ENCODE measurements at regions not wholly inside any gene's neighbourhood (a gene's known extent, or its start where the extent isn't known, plus 50 kb on each side); places are given as distances from the start of the nearest gene placed in this dataset.

DNA sequence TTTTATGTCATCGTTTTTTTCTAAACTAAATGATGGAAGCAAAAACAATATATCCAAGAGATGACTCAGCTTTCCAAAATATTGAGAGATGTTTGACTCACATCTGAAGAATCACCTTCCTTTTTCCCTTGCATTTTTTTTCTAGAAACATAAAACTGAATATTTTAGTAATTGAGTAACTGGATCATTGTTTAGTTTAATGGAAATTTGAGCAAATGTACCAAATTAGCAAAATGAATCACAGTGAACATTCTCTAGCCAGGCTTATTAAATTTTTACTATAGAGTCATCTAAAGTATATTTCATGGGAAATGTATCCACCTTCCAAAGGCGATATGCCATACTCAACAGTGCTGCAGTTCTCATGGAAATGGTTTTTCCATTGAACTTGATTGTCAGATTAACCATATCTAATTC lies 145.5 kb downstream of the TENT5A start:
- no peaks in the 10 kb centered on the region for H3K9me3 ChIP-seq (ENCODE audit: low read length)
- no peak overlapping the region for H3K4me2 ChIP-seq (ENCODE audit: low read length)
- no peak overlapping the region for H3K27ac ChIP-seq (ENCODE audit: low read length)
- no peak overlapping the region for H2AFZ ChIP-seq (ENCODE audit: low read depth, low read length)
- TF ChIP-seq MXI1 (conservative IDR thresholded peaks at IDR 0.05; ENCODE audit: poor library complexity, severe bottlenecking), result no peak
- TF ChIP-seq, protein P1, sequence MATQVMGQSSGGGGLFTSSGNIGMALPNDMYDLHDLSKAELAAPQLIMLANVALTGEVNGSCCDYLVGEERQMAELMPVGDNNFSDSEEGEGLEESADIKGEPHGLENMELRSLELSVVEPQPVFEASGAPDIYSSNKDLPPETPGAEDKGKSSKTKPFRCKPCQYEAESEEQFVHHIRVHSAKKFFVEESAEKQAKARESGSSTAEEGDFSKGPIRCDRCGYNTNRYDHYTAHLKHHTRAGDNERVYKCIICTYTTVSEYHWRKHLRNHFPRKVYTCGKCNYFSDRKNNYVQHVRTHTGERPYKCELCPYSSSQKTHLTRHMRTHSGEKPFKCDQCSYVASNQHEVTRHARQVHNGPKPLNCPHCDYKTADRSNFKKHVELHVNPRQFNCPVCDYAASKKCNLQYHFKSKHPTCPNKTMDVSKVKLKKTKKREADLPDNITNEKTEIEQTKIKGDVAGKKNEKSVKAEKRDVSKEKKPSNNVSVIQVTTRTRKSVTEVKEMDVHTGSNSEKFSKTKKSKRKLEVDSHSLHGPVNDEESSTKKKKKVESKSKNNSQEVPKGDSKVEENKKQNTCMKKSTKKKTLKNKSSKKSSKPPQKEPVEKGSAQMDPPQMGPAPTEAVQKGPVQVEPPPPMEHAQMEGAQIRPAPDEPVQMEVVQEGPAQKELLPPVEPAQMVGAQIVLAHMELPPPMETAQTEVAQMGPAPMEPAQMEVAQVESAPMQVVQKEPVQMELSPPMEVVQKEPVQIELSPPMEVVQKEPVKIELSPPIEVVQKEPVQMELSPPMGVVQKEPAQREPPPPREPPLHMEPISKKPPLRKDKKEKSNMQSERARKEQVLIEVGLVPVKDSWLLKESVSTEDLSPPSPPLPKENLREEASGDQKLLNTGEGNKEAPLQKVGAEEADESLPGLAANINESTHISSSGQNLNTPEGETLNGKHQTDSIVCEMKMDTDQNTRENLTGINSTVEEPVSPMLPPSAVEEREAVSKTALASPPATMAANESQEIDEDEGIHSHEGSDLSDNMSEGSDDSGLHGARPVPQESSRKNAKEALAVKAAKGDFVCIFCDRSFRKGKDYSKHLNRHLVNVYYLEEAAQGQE (IDR thresholded peaks at IDR 0.05; ENCODE audit: borderline replicate concordance), result no peak
- TF ChIP-seq POLR2AphosphoS5 (IDR thresholded peaks at IDR 0.05), result no peak
- TF ChIP-seq TAF1 (IDR thresholded peaks at IDR 0.05; ENCODE audit: low read depth), result no peak
- TF ChIP-seq RAD21 (conservative IDR thresholded peaks at IDR 0.05), result no peak
- no peak overlapping the region for H3K9ac ChIP-seq (ENCODE audit: low read length)
- no peaks in the 10 kb centered on the region for H3K79me2 ChIP-seq (replicated peaks; ENCODE audit: insufficient read depth, low read length)
- H3K4me3 ChIP-seq (ENCODE audit: low read length), result no peak overlapping the region
- no peaks in the 10 kb centered on the region for H3K36me3 ChIP-seq (ENCODE audit: insufficient read depth, low read length)
- H3K27me3 ChIP-seq (ENCODE audit: insufficient read depth, low read depth, low read length), result no peaks in the 10 kb centered on the region
- H3F3A ChIP-seq (ENCODE audit: insufficient read depth, low read length, poor library complexity, severe bottlenecking), result no peaks in the 10 kb centered on the region
- H3K9me2 ChIP-seq (ENCODE audit: insufficient read depth, low read length), result no peaks in the 10 kb centered on the region
- no peaks in the 10 kb centered on the region for H4K20me1 ChIP-seq (ENCODE audit: insufficient read depth)

DNA sequence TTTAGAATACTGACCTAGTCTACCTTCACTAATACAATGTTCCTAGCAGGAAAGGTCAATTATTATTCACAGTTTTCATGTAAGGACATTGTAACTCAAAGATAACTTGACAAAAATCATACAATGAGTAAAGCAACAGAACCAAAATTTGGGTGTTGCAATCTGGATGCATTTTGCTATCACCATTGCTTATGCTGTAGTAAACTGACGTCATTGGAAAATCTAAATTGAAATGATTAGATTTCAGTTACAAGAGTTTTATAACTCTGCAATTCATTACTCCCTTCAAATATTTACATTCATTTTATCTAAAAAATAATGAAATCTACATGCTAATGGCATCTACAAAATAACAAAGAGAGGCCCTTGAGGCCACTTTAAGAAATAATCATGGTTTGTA lies 147.0 kb downstream of the TENT5A start:
- no peak overlapping the region for H3K27ac ChIP-seq (ENCODE audit: low read length)
- no peaks in the 10 kb centered on the region for H4K20me1 ChIP-seq (ENCODE audit: insufficient read depth)
- no peak overlapping the region for H3K9ac ChIP-seq (ENCODE audit: low read length)
- H3F3A ChIP-seq (ENCODE audit: insufficient read depth, low read length, poor library complexity, severe bottlenecking), result no peaks in the 10 kb centered on the region
- no peaks in the 10 kb centered on the region for H3K9me3 ChIP-seq (ENCODE audit: low read length)
- H3K27me3 ChIP-seq (ENCODE audit: insufficient read depth, low read depth, low read length), result no peaks in the 10 kb centered on the region
- no peak overlapping the region for H3K4me3 ChIP-seq (ENCODE audit: low read length)
- no peaks in the 10 kb centered on the region for H3K36me3 ChIP-seq (ENCODE audit: insufficient read depth, low read length)
- no peak overlapping the region for H3K4me2 ChIP-seq (ENCODE audit: low read length)
- no peak overlapping the region for H2AFZ ChIP-seq (ENCODE audit: low read depth, low read length)
- no peak for TF ChIP-seq POLR2AphosphoS5 (IDR thresholded peaks at IDR 0.05)
- TF ChIP-seq EZH2 (IDR thresholded peaks at IDR 0.05; ENCODE audit: borderline replicate concordance, insufficient read depth, low read length, poor library complexity, severe bottlenecking), result no peak
- TF ChIP-seq EP300 (conservative IDR thresholded peaks at IDR 0.05; ENCODE audit: poor library complexity, severe bottlenecking), result no peak
- TF ChIP-seq, protein P2, sequence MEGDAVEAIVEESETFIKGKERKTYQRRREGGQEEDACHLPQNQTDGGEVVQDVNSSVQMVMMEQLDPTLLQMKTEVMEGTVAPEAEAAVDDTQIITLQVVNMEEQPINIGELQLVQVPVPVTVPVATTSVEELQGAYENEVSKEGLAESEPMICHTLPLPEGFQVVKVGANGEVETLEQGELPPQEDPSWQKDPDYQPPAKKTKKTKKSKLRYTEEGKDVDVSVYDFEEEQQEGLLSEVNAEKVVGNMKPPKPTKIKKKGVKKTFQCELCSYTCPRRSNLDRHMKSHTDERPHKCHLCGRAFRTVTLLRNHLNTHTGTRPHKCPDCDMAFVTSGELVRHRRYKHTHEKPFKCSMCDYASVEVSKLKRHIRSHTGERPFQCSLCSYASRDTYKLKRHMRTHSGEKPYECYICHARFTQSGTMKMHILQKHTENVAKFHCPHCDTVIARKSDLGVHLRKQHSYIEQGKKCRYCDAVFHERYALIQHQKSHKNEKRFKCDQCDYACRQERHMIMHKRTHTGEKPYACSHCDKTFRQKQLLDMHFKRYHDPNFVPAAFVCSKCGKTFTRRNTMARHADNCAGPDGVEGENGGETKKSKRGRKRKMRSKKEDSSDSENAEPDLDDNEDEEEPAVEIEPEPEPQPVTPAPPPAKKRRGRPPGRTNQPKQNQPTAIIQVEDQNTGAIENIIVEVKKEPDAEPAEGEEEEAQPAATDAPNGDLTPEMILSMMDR (IDR thresholded peaks at IDR 0.05; ENCODE audit: poor library complexity, severe bottlenecking), result no peak
- TF ChIP-seq, protein P1 (IDR thresholded peaks at IDR 0.05; ENCODE audit: borderline replicate concordance), result no peak
- no peak for TF ChIP-seq SMC3 (conservative IDR thresholded peaks at IDR 0.05; ENCODE audit: poor library complexity)
- no peak for TF ChIP-seq RAD21 (conservative IDR thresholded peaks at IDR 0.05)
- no peak for TF ChIP-seq MXI1 (conservative IDR thresholded peaks at IDR 0.05; ENCODE audit: poor library complexity, severe bottlenecking)
- no peak for TF ChIP-seq TAF1 (IDR thresholded peaks at IDR 0.05; ENCODE audit: low read depth)
- H3K9me2 ChIP-seq (ENCODE audit: insufficient read depth, low read length), result no peaks in the 10 kb centered on the region
- H3K79me2 ChIP-seq (replicated peaks; ENCODE audit: insufficient read depth, low read length), result no peaks in the 10 kb centered on the region
